Skeletal muscle cell (primary cell): ENCODE measurements at regions not wholly inside any gene's neighbourhood (a gene's known extent, or its start where the extent isn't known, plus 50 kb on each side); places are given as distances from the start of the nearest gene placed in this dataset.

ENCODE experiments used
- DNase-seq: peaks from one replicate; pipeline ENCODE4 v3.0.0-alpha.2; 2010; ENCODE audit warnings: low read depth
- H3K4me3 ChIP-seq: 2 replicates; pipeline ENCODE4 v1.5.1; 2011; ENCODE audit warnings: low read depth, mild to moderate bottlenecking, control low read depth, low read length, moderate library complexity

- no peak for DNase-seq
- H3K4me3 ChIP-seq: no peak overlapping the region
These were observed 58.7 kb upstream of the TGFBR2 start for GRCh38 chr3:30547716-30548115.

DNA sequence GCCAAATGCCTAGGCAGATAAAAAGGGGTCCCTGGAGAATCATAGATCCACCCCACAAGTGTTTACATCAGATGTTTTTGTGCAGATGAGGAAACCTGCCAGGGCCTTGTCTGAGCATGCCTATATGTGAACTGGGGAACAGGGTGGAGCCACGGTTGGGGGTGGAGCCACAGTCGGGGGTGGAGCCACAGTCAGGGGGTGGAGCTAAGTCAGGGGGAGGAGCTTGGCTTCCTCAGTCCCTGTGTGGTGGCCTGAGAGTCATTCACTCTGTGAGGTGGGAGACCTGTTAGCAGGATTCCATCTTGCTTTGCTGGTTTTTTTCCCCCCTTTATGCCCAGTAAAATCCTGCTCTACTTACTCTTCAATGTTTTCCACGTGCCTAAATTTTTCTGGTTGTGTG is 57.8 kb upstream of the TGFBR2 start:
- DNase-seq: no peak
- no peak overlapping the region for H3K4me3 ChIP-seq

- no peak overlapping the region for H3K4me3 ChIP-seq
- DNase-seq: no peak
These were observed 56.8 kb upstream of the TGFBR2 start for GRCh38 chr3:30549600-30549999.

- DNase-seq: peak; percentile 21
- no peak overlapping the region for H3K4me3 ChIP-seq
These were observed 56.2 kb upstream of the TGFBR2 start for GRCh38 chr3:30550246-30550645.

GRCh38 chr3:30551266-30551665 is 55.1 kb upstream of the TGFBR2 start:
- no peak overlapping the region for H3K4me3 ChIP-seq
- no peak for DNase-seq

DNA sequence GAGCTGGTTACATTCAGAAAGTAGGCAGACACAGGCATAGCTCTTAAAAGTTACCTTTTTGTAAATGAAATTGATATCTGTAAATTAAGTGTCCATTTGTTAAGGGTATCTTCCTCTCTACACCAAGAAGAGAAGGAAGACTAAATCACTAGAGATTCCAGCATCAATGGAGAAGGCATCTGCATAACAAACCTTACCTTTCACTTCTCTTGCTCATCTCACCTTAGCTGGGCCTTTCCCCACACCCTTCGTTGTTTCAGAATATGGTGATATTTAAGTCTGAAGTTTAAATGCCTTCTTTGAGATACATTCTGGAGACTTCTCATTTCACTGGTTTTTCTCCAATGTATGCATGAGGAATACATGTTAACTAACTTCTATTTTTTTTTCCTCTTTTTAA is 54.5 kb upstream of the TGFBR2 start:
- DNase-seq: no peak
- H3K4me3 ChIP-seq: no peak overlapping the region

DNA sequence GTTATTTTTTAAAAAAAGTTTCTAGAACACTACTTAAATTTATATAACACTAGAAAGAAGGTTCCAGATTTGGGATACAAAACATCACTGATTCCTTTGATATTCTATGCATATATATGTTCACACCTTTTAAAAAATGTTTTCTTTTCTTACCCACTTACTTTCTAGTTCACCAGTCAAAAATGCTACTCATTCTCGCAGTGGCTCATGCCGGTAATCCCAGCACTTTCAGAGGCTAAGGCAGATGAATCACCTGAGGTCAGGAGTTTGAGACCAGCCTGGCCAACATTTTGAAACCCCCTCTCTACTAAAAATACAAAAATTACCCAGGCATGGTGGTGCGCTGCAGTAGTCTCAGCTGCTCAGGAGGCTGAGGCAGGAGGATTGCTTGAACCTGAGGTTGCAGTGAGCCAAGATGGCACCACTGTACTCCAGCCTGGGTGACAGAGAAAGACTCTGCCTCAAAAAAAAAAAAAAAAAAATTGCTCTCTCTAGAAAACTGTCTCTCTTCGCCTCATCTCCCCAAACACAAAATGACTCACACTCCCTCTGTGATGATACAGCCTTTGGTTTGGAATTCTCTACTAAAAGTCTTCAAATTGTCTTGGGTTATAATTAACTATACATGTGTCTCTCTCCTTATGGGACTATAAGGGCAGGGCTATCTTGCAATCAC is 52.6 kb upstream of the TGFBR2 start:
- no peak for DNase-seq
- no peak overlapping the region for H3K4me3 ChIP-seq

- no peak overlapping the region for H3K4me3 ChIP-seq
- no peak for DNase-seq
These were observed 52.1 kb upstream of the TGFBR2 start for GRCh38 chr3:30554317-30554690.

DNA sequence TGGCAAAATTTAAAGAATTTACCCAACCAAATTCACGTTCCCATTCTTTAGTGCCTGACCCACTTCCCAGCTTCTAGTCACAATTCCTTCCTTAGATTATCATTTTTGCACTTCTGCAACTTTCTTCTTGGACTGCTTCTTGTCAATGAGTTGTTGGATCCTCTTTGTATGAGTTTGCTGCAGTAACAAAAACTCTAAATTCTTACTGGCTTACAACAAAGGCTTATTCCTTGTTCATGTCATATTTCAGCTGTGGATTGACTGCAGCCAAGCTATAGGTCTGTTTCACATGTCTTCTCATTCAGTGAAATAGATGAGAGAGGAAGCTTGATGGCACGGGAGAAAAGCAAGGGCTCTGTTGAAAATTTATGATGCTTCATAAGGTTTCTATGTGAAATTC is 50.4 kb upstream of the TGFBR2 start:
- no peak for DNase-seq

More for the DNA sequence above, 50.4 kb upstream of the TGFBR2 start:
- H3K4me3 ChIP-seq: no peak overlapping the region
